ENCODE measurements at regions not wholly inside any gene's neighbourhood (a gene's known extent, or its start where the extent isn't known, plus 50 kb on each side); places are given as distances from the start of the nearest gene placed in this dataset.
A peak's percentile ranks its signal among the peaks of the same experiment; 100 is the strongest.
"Not testable (repeated sequence)": the region's sequence is repeated elsewhere in the genome, so short reads cannot be mapped to it uniquely, and the experiment has no call there.

DNA sequence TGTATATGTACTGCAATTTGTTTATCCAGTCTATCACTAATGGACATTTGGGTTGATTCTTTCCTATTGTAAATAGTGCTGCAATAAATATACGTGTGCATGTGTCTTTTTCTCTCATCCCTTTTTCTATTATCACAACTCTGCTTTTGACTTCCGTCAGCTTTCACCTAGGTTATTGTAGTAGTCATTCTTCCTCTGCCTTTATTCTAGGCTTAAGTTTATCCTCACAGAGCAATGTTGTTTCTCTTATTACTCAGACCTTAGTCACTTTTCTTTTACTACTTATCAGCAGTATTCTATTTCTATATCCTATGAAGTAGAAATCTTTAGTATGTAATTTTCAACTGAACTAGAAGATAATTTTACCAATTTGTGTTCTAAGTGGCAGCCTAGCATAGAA, 175.3 kb upstream of the SEMA3E start:
- DNase-seq: no peak

DNA sequence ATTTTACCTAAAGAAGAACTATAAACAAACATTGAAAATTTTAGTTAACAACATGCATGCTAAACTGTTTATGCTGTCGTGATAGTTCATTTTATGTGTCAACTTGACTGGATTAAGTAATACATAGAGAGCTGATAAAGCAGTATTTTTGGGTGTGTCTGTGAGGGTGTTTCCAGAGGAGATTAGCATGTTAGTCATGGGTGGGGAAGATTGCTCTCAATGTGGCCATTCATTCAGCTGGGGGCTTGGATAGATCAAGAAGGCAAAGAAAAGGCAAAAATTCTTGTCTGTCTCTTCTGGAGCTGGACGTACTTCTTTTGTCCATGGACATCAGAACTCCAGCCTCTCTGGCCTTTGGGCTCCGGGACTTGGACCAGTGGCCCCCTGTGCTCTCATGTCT, 172.9 kb upstream of the SEMA3E start:
- DNase-seq: peak; percentile 62

DNA sequence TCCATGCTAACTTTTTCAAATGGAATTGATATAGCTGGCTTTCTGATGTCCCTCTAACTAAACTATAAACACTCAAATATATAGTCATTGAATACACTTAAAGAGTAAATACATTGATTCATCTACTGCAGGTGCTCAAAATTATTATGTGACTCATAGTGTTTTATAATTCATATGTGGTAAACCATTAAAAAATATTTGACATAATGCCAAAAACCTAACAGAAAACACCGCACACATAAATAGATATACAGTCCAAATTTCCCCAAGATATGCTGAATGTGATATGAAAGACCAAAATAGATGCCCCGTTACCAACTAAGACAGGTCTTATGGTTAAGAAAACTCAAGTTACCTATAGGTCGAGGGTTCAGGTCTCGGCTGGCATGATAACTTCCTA, 171.7 kb upstream of the SEMA3E start:
- no peak for DNase-seq

DNA sequence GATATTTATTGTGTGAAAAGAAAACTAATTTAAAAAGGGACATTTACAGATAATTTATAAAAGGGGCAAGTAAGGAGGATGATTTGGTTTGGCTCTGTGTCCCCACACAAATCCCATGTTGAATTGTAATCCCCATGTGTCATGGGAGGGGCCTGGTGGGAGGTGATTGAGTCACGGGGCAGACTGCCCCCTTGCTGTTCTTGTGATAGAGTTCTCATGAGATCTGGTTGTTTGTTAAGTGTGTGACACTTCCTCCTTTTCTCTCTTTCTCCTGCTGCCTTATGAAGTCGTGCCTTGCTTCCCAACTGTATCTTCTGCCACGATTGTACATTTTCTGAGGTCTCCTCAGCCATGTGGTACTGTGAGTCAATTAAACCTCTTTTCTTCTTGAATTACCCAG, 171.0 kb upstream of the SEMA3E start:
- no peak for DNase-seq

DNA sequence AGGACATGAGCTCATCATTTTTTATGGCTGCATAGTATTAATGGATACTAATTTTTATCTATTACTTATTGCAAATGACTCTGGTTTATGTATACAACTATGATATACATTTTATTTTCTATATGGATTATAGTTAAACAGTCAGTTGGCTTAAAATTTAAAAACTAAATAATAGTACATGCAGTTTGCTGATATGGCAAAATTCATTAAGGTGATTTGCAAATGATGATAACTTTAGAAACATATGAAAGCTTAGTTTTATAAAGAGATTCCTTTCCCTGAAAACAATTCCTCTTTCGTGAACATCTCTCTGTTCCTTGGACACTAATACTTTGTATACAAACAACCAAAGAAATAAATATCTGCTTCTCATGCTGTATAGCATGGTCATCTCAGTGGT, 165.5 kb upstream of the SEMA3E start:
- no peak for DNase-seq

DNA sequence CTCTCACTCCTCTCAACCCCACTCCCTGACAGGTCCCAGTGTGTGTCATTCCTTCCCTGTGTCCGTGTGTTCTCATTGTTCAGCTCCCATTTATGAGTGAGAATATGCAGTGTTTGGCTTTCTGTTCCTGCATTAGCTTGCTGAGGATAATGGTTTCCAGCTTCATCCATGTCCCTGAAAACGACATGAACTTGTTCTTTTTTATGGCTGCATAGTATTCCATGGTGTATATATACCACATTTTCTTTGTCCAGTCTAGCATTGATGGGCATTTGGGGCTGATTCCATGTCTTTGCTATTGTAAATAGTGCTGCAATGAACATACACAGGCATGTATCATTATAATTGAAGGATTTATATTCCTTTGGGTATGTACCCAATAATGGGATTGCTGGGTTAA, 163.6 kb upstream of the SEMA3E start:
- DNase-seq: not testable (repeated sequence)

DNA sequence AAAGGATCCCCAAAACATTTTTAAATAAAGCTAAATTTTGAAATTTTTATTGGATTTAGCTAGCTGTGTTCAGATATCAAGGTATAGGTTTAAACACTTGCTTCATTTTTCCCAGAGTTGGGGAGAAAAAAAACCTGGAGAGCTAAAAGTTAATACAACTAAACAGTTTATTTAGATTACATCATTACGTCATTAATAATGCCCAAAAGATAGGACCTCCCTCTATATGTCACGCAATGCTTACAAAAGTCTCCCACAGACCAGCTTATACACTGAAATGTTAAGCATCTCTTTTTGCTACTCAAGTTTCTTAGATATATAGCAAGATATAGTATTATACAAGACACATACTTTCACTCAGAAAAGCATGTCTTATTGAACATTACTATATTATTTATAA, 160.0 kb upstream of the SEMA3E start:
- DNase-seq: no peak

DNA sequence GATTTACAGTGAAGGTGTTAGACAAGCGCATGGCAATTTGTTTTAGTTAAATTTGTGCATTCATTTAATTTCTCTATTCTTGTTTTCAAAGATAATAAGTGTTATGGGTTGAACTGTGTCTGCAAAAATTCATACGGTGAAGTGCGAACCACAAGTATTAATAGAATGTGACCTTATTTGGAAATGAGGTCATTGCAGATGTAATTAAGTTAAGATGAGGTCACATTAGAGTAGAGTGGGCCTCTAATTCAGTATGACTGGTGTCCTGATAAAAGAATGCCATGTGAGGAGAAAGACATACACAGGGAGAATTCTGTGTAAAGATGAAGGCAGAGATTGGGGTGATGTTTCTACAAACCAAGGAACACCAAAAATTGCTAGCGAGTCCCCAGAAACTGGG, 158.8 kb upstream of the SEMA3E start:
- DNase-seq: no peak

DNA sequence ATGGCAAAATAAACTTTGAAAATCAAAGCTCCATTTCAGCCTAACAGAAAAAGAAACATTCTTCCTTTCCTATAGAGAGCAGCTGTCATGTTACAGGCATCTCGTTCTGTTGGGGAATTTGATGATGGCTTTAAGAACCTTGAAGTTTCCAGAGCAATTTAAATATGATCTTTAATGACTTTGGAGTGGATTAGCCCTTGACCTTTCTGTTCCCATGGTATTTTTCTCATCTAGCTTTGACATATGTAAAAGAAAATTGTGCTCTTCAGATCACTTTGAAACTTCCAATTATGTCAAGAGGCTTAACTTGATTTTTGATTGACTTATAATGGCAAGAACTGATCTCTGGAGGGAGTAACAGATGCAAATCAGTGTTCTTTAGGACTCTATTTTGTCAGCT, 157.6 kb upstream of the SEMA3E start:
- DNase-seq: no peak

DNA sequence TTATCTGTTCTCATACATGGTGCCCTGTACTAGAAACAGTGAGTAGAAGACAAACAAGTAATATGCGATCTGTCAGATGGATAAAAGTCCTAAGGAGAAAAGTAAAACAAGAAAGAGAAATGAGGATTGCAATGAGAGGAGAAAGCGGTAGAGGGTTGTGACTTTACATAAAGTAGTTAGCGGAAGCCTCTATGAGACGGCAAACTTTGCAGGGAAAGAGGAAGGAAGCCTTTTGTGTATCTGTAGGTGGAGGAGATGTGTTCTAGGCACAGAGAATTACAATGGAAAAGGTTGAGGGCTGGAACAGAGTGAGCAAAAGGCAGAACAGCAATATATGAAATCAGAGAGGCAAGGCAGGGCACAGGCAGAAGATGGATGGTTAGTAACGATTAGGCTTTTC, 150.4 kb upstream of the SEMA3E start:
- no peak for DNase-seq

DNA sequence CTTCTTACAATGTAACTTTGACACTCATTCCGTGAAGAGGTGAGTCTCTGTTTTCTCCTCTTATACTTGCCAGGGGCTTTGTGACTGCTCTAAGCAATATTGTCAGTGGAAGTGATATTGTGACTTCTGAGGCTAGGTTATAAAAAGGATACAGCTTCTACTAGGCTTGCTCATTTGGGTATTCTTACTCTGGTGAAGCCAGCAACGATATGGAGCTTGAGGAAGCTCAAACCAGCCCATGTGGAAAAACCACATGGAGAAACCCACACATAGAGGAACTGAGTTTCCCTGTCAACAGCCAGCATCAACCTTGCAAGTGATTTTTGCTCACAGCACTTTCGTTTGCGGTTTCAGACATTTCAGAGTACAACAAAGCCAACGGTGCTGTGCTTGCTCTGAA, 149.6 kb upstream of the SEMA3E start:
- DNase-seq: no peak

DNA sequence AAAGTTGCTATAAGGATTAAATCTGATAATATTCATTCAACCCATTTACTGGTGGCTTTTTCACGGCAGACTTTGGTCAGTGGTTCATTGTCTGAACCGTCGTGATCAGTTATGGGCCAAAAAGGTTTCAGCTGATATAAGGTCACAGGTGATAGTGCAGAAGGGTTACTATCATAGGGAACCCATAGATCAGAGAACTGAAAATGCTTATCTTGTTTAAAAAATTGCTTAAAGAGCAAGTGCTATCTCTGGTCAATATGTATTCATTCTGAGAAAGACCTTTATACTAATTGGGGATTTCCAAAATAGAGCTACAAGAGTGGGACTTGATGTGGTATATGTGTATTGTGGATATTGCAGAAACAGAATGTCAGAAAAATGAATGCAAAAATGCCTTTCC, 147.8 kb upstream of the SEMA3E start:
- DNase-seq: no peak

DNA sequence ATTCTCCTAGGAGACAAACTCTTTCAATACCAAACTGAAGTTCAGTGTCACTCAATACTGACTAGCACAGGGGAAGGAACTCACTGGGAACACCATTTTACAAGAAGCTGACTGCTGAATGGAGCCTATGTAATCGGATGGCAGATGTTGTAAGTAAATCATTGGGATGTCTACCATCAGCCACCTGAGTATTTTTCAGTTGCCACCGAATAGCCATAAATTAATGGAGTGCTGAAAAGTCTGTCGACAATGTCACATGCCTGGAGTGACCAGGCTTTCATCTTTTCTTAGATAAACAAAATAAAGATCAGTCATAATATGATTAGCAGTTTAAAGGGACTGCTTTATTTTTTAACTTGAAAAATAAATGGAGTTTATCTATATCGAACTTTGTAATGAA, 145.9 kb upstream of the SEMA3E start:
- no peak for DNase-seq

DNA sequence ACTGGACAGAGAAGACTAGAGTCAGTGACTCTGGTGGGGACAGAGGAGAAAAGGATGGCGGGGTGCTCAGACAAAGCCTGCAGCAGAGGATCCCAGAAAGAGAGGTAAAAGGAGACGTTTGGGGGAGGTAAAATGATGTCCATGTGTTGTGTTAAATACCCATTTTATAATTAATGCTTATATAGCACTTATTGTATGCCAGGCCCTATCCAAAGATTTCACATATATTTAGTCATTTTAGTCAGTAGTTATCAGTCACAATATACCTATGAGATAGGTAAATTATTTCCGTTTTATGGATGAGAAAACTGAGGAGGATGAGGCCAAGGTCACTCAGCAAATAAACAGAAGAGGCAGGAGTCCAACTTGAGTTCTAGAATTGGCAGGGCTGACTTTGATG, 144.6 kb upstream of the SEMA3E start:
- no peak for DNase-seq

DNA sequence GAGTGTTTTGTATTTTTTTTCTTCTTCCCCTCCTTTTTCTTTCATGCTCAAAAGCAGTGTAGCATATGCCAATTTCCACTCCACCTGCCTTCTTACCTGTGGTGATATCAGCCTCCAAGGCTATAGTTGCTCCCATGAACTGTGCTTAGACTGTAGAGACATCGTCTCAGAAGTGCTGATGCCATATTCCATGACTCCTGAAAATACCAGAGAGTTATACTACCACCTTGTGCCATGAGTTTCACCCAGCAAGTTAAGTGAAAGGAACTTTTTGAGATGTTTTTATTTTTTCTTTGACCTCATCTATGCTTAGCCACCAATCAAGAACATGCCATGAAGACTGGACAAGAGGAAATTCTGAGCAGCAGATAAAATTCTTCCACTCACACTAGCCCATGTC, 142.8 kb upstream of the SEMA3E start:
- DNase-seq: no peak

DNA sequence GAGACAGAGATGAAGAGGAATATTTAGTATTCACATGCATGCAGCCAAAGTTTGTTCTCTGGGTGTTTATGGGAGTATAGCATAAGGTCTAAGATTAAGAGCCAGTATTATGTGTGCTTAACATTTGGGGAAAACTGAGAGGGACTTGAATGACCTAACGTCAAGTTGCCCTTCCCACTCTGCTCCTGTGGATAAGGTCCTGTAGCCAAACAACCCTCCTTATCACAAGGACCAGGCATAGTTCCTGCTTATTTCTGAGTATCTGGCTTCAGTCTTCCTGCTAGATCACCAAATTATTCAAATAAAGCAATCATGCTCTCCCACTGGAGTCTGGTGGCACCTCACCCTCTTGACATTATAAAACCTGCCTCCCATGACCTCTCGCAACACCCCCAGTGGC, 137.9 kb upstream of the SEMA3E start:
- DNase-seq: peak; percentile 67

DNA sequence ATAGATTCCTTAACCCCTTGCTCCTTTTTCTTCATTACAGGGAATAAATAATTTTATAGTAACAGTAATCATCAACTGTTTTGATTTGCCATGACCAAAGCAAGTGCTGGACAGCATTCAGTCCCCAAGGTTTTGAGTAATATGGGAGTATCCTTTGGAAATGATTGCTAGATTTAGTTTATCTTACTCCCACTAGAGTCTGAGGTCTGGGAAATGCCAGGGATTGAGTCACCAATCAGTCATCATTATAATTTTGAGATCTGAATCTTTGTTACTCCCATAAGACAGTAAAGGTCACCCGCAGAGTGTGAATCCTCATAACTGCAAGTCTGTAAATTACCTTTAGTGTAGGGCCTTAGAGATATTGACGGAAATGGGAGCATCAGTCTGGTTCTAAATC, 133.7 kb upstream of the SEMA3E start:
- no peak for DNase-seq

DNA sequence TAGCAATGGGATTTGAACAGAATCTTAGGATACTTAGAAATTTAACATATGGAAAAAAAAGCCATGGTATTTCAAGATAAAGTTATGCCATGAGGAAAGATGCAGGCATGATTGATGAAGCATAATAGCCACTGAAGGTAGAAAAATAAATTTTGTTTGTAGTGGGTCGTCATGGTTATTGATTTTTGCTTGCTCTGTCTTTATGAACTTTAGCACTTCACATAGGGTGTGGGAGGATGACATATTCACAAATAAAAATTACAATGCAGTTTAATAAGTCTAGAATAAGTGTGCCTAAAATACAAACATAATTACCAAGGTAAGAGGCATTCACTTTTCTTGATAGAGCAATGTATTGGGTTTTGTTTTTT, 129.1 kb upstream of the SEMA3E start:
- no peak for DNase-seq

DNA sequence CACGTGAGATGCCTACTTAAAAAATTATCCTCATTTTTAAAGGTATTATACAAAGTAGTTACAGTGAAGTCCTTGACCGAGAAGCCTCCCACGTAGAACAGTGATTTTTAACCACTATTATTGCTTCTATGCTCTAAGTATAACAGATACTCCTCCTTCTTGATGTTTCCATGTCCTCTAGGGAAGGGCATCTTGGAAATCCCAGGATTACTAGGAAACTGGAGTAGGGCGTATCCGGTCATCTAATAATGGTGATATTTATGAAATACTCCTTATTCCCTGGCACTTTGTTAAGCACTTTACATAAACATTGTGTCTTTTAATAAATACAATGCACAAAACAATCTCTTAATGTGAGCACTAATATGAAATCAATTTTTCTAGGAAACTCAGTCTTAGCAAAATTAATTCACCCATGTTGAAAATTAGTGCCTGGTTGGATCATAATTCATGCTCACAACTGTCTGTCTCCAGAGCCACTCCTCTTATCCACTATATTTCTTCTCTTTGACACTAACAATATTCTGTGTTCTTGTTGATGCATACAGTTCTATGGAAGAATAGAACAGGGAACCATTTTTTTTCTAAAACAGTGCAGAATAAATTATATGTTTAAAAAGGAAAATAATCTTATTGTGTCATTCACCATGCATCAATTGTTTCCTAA, 128.6 kb upstream of the SEMA3E start:
- no peak for DNase-seq

DNA sequence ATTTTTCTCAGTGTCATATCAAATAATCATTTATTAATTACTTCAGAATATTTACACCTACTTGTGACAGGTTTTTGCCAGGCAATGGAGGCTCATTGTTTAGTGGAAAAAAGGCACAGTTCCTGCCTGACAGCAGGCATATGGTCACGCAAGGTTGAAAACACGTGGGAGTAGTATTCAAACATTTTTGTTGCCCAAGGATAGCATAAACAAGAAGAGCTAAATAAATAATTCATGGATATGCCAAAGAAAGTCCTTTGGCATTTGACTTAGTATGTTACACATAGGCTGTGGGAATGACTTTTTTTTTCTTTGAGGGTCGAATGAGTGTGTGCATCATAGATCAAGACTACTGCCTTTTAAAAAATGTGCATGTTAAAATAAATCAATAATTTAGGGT, 120.5 kb upstream of the SEMA3E start:
- DNase-seq: no peak

DNA sequence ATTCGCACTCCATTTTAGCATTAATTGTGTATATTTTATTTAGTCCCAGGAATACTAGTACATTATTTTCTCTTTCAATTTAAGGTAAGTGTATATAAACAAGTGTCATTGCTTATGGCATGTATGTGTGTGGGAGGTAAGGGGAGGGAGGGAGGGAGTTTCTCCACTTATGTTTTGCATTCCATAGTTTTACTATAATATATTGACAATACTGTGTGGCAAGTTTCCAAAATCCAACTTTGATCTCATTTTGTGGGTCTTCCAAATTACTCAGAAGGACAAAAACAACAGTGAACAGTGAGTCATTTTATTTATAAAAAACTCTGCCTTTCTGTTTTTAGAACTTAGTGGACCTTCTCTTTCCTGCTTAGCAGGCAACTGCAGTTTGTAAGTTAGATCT, 102.3 kb upstream of the SEMA3E start:
- no peak for DNase-seq

DNA sequence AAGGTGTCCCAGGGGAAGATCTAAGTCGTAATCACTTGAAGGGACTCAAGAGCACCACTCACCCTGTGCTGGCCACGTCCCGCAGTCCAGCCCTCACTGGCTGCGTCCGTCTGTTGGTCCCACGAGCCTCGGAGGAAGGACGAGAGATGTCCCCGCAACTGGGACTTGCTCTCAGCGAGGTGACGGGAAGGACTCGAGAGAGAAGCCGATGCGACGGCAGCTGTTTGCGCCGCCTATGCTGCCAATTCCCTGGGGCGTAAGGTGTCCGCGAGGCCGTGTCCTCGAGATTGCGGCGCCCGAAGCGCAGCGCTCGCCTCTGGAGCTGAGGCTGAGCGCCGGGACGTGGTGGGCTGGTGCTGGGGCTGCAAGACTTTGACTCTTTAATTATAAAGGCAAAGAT, 100.6 kb upstream of the SEMA3E start:
- no peak for DNase-seq

DNA sequence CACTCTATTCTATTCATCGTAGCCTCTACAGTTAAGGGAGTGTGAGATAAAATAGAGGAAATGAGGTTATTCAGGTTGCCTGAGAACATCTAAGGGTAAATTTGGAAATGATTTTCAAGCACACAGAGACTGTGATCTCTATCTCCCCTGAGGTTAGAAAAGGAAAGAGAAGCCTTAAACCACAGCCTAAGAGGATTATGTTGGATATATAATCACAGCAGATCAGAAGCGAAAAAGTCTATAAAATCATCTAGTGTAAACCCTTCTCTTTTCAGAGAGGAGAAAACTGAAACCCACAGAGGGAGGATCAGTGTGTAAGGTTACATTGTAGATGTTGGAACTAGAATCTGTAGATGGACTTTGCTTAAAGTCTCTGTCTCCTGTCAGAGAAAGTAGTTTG, 90.6 kb upstream of the SEMA3E start:
- no peak for DNase-seq

DNA sequence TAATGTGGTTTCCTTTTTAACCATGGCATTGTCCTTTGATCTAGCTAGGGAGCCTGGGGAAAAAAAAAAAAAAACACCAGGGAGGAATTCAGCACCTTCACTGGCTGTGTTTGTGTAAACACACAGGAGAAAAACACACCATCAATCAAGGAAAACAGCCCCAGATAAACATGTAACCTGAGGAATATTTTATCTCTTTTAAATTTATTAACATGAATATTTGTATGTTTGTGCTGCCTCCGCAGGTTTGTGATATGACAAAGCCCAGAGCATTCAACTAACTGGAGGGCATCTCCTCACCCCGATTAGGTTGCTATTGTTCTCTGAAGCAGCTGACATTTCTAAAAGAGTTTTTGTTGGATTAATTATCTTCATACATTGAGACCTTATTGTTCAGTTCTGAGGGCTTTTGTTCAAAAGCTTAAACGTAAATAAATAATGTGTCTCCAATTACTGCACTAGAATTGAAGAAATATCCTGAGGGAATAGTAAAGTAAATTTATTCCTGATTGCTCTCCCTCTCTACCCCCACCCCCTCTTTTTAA, 89.4 kb upstream of the SEMA3E start:
- DNase-seq: no peak

DNA sequence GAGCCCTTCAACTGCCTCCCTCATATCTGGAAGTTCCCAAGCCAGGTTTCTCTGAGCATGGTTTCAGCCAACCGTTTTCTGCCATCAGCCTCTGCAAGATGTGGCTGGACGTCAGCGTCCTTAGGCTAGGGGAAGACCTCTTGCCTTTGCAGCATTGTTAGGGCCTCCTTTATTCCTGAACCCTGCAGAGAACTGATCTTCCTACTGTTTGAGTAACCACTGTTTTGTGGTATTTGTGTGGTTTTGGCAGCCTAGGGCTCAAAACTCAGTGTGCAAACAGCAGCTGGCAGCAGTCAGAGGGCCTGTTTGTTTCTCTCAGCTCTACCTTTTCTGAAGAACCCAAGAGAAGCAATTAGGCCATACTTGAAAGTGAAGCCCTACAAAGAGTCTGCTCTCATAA, 83.4 kb upstream of the SEMA3E start:
- no peak for DNase-seq

DNA sequence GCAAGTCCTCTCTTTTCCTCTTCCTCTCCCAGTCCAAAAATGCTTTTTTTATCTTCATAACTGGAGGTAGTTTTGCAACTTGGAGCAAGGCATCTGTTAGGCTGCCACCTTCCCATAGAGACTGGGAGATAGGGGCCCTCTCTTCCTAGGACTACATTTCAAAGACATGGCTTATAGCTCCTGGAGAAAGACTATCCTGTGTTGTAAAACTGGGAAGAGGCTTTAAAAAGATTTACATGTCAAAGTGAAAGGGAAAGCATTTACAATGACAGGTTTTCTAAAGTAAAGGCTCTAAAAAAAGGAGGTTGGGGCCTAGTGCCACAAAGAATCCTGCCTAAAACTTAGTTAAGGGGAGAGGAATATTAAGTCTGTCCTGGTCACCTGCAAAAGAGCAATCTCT, 82.2 kb upstream of the SEMA3E start:
- no peak for DNase-seq

Measured in hematopoietic multipotent progenitor cell treated with erythropoietin and hydrocortisone succinate and interleukin-3 and kit ligand, for 6 days (in vitro differentiated cells).